ENCODE measurements at regions not wholly inside any gene's neighbourhood (a gene's known extent, or its start where the extent isn't known, plus 50 kb on each side); places are given as distances from the start of the nearest gene placed in this dataset.

- TF ChIP-seq POLR2AphosphoS5 (IDR thresholded peaks at IDR 0.05; ENCODE audit: low read depth, low read length) (no peak), USF2 (IDR thresholded peaks at IDR 0.05; ENCODE audit: borderline replicate concordance, low read depth, low read length) (no peak), CTCF (IDR thresholded peaks at IDR 0.05) (no peak; the same call in 1 of the 2 replicates), TAF1 (IDR thresholded peaks at IDR 0.05; ENCODE audit: borderline replicate concordance, low read depth, low read length) (no peak), TCF12 (IDR thresholded peaks at IDR 0.05) (no peak), EZH2phosphoT487 (IDR thresholded peaks at IDR 0.05; ENCODE audit: borderline replicate concordance, low read depth) (no peak), MAX (IDR thresholded peaks at IDR 0.05; ENCODE audit: low read depth) (no peak), EP300 (IDR thresholded peaks at IDR 0.05; ENCODE audit: borderline replicate concordance in 1 of 2, low read depth in 1 of 2, low read length in 1 of 2) (no peak), SIN3A (IDR thresholded peaks at IDR 0.05; ENCODE audit: borderline replicate concordance, low read depth, low read length) (no peak), GATA2 (CRISPR knock-in tag; IDR thresholded peaks at IDR 0.05) (no peak)
Observed at GRCh38 chr5:58335518-58335917, 124.4 kb downstream of the PLK2 start.
